ENCODE measurements at regions not wholly inside any gene's neighbourhood (a gene's known extent, or its start where the extent isn't known, plus 50 kb on each side); places are given as distances from the start of the nearest gene placed in this dataset.

- H3K27ac ChIP-seq (ENCODE audit: insufficient read depth, low read length), result no peak overlapping the region
- no peak overlapping the region for H3K9ac ChIP-seq (ENCODE audit: insufficient read depth, low read length)
- H3K36me3 ChIP-seq (ENCODE audit: control insufficient read depth, insufficient read depth, low read length), result no peaks in the 10 kb centered on the region
- H2AFZ ChIP-seq (ENCODE audit: low read length), result no peak overlapping the region
- no peak overlapping the region for H3K4me2 ChIP-seq (ENCODE audit: extremely low read depth, insufficient read depth, low read length)
- no peaks in the 10 kb centered on the region for H4K20me1 ChIP-seq (ENCODE audit: control insufficient read depth, extremely low read depth, insufficient read depth, low read length)
- H3K4me1 ChIP-seq (ENCODE audit: control insufficient read depth, extremely low read depth, insufficient read depth, low read length), result no peaks in the 10 kb centered on the region
- no peaks in the 10 kb centered on the region for H3K27me3 ChIP-seq (ENCODE audit: control insufficient read depth, insufficient read depth, low read length)
- H3K9me3 ChIP-seq (ENCODE audit: control insufficient read depth, insufficient read depth, low read depth, low read length), result no peaks in the 10 kb centered on the region
- no peak for TF ChIP-seq EZH2 (IDR thresholded peaks at IDR 0.05; ENCODE audit: low read length, missing control alignments)
- no peak for TF ChIP-seq CTCF (conservative IDR thresholded peaks at IDR 0.05 in 1 of 2, IDR thresholded peaks at IDR 0.05 in 1 of 2; ENCODE audit: low read depth in 1 of 2, low read length in 2 of 2)
- no peak overlapping the region for H3K4me3 ChIP-seq (replicated peaks in 1 of 4; ENCODE audit: control extremely low read depth in 1 of 4, insufficient read depth in 1 of 4, low read depth in 3 of 4, low read length in 4 of 4)
- no peak for DNase-seq (ENCODE audit: low read depth in 2 of 2)
- no peaks in the 10 kb centered on the region for H3K79me2 ChIP-seq (ENCODE audit: control insufficient read depth, insufficient read depth, low read length)
Measured at GRCh38 chr20:12294678-12295077, 377.0 kb downstream of the BTBD3 start.

GRCh38 chr20:12305188-12305950, 387.7 kb downstream of the BTBD3 start:
- no peak overlapping the region for H3K4me2 ChIP-seq (ENCODE audit: extremely low read depth, insufficient read depth, low read length)
- DNase-seq (ENCODE audit: low read depth in 2 of 2), result no peak
- no peaks in the 10 kb centered on the region for H4K20me1 ChIP-seq (ENCODE audit: control insufficient read depth, extremely low read depth, insufficient read depth, low read length)
- H3K4me3 ChIP-seq (replicated peaks in 1 of 4; ENCODE audit: control extremely low read depth in 1 of 4, insufficient read depth in 1 of 4, low read depth in 3 of 4, low read length in 4 of 4), result no peak overlapping the region
- H3K9ac ChIP-seq (ENCODE audit: insufficient read depth, low read length), result no peak overlapping the region
- no peaks in the 10 kb centered on the region for H3K4me1 ChIP-seq (ENCODE audit: control insufficient read depth, extremely low read depth, insufficient read depth, low read length)
- H3K27ac ChIP-seq (ENCODE audit: insufficient read depth, low read length), result no peak overlapping the region
- no peaks in the 10 kb centered on the region for H3K9me3 ChIP-seq (ENCODE audit: control insufficient read depth, insufficient read depth, low read depth, low read length)
- H2AFZ ChIP-seq (ENCODE audit: low read length), result no peak overlapping the region
- no peaks in the 10 kb centered on the region for H3K36me3 ChIP-seq (ENCODE audit: control insufficient read depth, insufficient read depth, low read length)
- no peak for TF ChIP-seq EZH2 (IDR thresholded peaks at IDR 0.05; ENCODE audit: low read length, missing control alignments)
- no peak for TF ChIP-seq CTCF (conservative IDR thresholded peaks at IDR 0.05 in 1 of 2, IDR thresholded peaks at IDR 0.05 in 1 of 2; ENCODE audit: low read depth in 1 of 2, low read length in 2 of 2)
- H3K27me3 ChIP-seq (ENCODE audit: control insufficient read depth, insufficient read depth, low read length), result no peaks in the 10 kb centered on the region
- H3K79me2 ChIP-seq (ENCODE audit: control insufficient read depth, insufficient read depth, low read length), result no peaks in the 10 kb centered on the region

DNA sequence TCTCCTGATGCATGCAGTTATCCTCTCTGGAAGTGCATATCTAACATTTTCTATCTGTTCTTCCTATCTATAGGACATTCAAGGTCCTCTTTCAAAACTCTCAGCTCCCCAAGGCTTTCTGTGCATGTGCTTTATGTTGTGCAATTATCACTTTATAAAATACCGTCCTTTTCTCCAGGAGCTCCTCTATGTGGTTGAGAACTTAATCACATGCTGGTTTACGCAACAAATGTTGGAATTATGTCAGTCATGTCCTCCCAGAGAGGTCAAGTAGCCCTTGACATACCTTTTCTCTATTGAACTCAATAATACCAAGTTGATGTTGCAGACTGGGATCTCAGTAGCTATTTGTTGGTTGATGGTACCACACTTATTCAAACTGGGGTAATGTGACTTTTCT, 388.4 kb downstream of the BTBD3 start:
- H3K27me3 ChIP-seq (ENCODE audit: control insufficient read depth, insufficient read depth, low read length), result no peaks in the 10 kb centered on the region
- no peak for DNase-seq (ENCODE audit: low read depth in 2 of 2)
- no peaks in the 10 kb centered on the region for H3K4me1 ChIP-seq (ENCODE audit: control insufficient read depth, extremely low read depth, insufficient read depth, low read length)
- no peak overlapping the region for H2AFZ ChIP-seq (ENCODE audit: low read length)
- no peak overlapping the region for H3K4me2 ChIP-seq (ENCODE audit: extremely low read depth, insufficient read depth, low read length)
- no peaks in the 10 kb centered on the region for H3K36me3 ChIP-seq (ENCODE audit: control insufficient read depth, insufficient read depth, low read length)
- no peaks in the 10 kb centered on the region for H3K9me3 ChIP-seq (ENCODE audit: control insufficient read depth, insufficient read depth, low read depth, low read length)
- H3K27ac ChIP-seq (ENCODE audit: insufficient read depth, low read length), result no peak overlapping the region
- H3K4me3 ChIP-seq (replicated peaks in 1 of 4; ENCODE audit: control extremely low read depth in 1 of 4, insufficient read depth in 1 of 4, low read depth in 3 of 4, low read length in 4 of 4), result no peak overlapping the region
- no peak overlapping the region for H3K9ac ChIP-seq (ENCODE audit: insufficient read depth, low read length)
- TF ChIP-seq CTCF (conservative IDR thresholded peaks at IDR 0.05 in 1 of 2, IDR thresholded peaks at IDR 0.05 in 1 of 2; ENCODE audit: low read depth in 1 of 2, low read length in 2 of 2), result no peak
- TF ChIP-seq EZH2 (IDR thresholded peaks at IDR 0.05; ENCODE audit: low read length, missing control alignments), result no peak
- H4K20me1 ChIP-seq (ENCODE audit: control insufficient read depth, extremely low read depth, insufficient read depth, low read length), result no peaks in the 10 kb centered on the region
- H3K79me2 ChIP-seq (ENCODE audit: control insufficient read depth, insufficient read depth, low read length), result no peaks in the 10 kb centered on the region
